ENCODE measurements at regions not wholly inside any gene's neighbourhood (a gene's known extent, or its start where the extent isn't known, plus 50 kb on each side); places are given as distances from the start of the nearest gene placed in this dataset.
"Not testable (repeated sequence)": the region's sequence is repeated elsewhere in the genome, so short reads cannot be mapped to it uniquely, and the experiment has no call there.

- H4K20me1 ChIP-seq (ENCODE audit: control insufficient read depth, insufficient read depth, low read depth, low read length), result no peaks in the 10 kb centered on the region
- H3F3A ChIP-seq (ENCODE audit: control insufficient read depth, insufficient read depth), result no peaks in the 10 kb centered on the region
- no peak for TF ChIP-seq EZH2phosphoT487 (IDR thresholded peaks at IDR 0.05; ENCODE audit: borderline replicate concordance, low read length)
- TF ChIP-seq CTCF (IDR thresholded peaks at IDR 0.05; ENCODE audit: low read depth, low read length, poor library complexity, severe bottlenecking), result no peak
Observed at GRCh38 chr6:144785056-144785455, 499.9 kb downstream of the UTRN start.

GRCh38 chr6:144786825-144787224 lies 501.7 kb downstream of the UTRN start:
- no peak overlapping the region for H3K4me2 ChIP-seq (ENCODE audit: low read length)
- H3K36me3 ChIP-seq (ENCODE audit: control insufficient read depth, low read length), result no peaks in the 10 kb centered on the region
- no peaks in the 10 kb centered on the region for H3K9me2 ChIP-seq (replicated peaks; ENCODE audit: control insufficient read depth, low read length)
- no peaks in the 10 kb centered on the region for H3K9me3 ChIP-seq (ENCODE audit: control insufficient read depth, insufficient read depth, low read length)
- no peak overlapping the region for H3K27ac ChIP-seq (ENCODE audit: low read depth, low read length)
- no peaks in the 10 kb centered on the region for H4K20me1 ChIP-seq (ENCODE audit: control insufficient read depth, insufficient read depth, low read depth, low read length)
- no peaks in the 10 kb centered on the region for H3K79me2 ChIP-seq (ENCODE audit: control insufficient read depth, low read length)
- TF ChIP-seq EZH2phosphoT487 (IDR thresholded peaks at IDR 0.05; ENCODE audit: borderline replicate concordance, low read length) (no peak), CTCF (IDR thresholded peaks at IDR 0.05; ENCODE audit: low read depth, low read length, poor library complexity, severe bottlenecking) (no peak)
- H3K4me1 ChIP-seq (ENCODE audit: control insufficient read depth, low read length), result no peaks in the 10 kb centered on the region
- no peaks in the 10 kb centered on the region for H3F3A ChIP-seq (ENCODE audit: control insufficient read depth, insufficient read depth)
- no peaks in the 10 kb centered on the region for H3K27me3 ChIP-seq (ENCODE audit: control insufficient read depth, low read length)
- no peak overlapping the region for H3K4me3 ChIP-seq (ENCODE audit: low read length)

More at GRCh38 chr6:144785056-144785455, 499.9 kb downstream of the UTRN start:
- no peak overlapping the region for H3K4me3 ChIP-seq (ENCODE audit: low read length)
- no peak overlapping the region for H3K27ac ChIP-seq (ENCODE audit: low read depth, low read length)
- no peaks in the 10 kb centered on the region for H3K9me2 ChIP-seq (replicated peaks; ENCODE audit: control insufficient read depth, low read length)
- no peaks in the 10 kb centered on the region for H3K9me3 ChIP-seq (ENCODE audit: control insufficient read depth, insufficient read depth, low read length)
- no peaks in the 10 kb centered on the region for H3K79me2 ChIP-seq (ENCODE audit: control insufficient read depth, low read length)
- H3K27me3 ChIP-seq (ENCODE audit: control insufficient read depth, low read length), result no peaks in the 10 kb centered on the region
- no peaks in the 10 kb centered on the region for H3K4me1 ChIP-seq (ENCODE audit: control insufficient read depth, low read length)
- H3K4me2 ChIP-seq (ENCODE audit: low read length), result no peak overlapping the region
- no peaks in the 10 kb centered on the region for H3K36me3 ChIP-seq (ENCODE audit: control insufficient read depth, low read length)

GRCh38 chr6:144793744-144794143 lies 508.6 kb downstream of the UTRN start:
- H3K27ac ChIP-seq (ENCODE audit: low read depth, low read length), result no peak overlapping the region
- H3K4me2 ChIP-seq (ENCODE audit: low read length), result no peak overlapping the region
- H3K79me2 ChIP-seq (ENCODE audit: control insufficient read depth, low read length), result no peaks in the 10 kb centered on the region
- H4K20me1 ChIP-seq (ENCODE audit: control insufficient read depth, insufficient read depth, low read depth, low read length), result no peaks in the 10 kb centered on the region
- H3F3A ChIP-seq (ENCODE audit: control insufficient read depth, insufficient read depth), result no peaks in the 10 kb centered on the region
- no peaks in the 10 kb centered on the region for H3K4me1 ChIP-seq (ENCODE audit: control insufficient read depth, low read length)
- H3K9me3 ChIP-seq (ENCODE audit: control insufficient read depth, insufficient read depth, low read length), result no peaks in the 10 kb centered on the region
- no peak overlapping the region for H3K4me3 ChIP-seq (ENCODE audit: low read length)
- no peak for TF ChIP-seq CTCF (IDR thresholded peaks at IDR 0.05; ENCODE audit: low read depth, low read length, poor library complexity, severe bottlenecking)
- TF ChIP-seq EZH2phosphoT487 (IDR thresholded peaks at IDR 0.05; ENCODE audit: borderline replicate concordance, low read length), result no peak
- no peaks in the 10 kb centered on the region for H3K36me3 ChIP-seq (ENCODE audit: control insufficient read depth, low read length)
- no peaks in the 10 kb centered on the region for H3K27me3 ChIP-seq (ENCODE audit: control insufficient read depth, low read length)
- no peaks in the 10 kb centered on the region for H3K9me2 ChIP-seq (replicated peaks; ENCODE audit: control insufficient read depth, low read length)

GRCh38 chr6:144795022-144795421 lies 509.9 kb downstream of the UTRN start:
- H3K4me1 ChIP-seq (ENCODE audit: control insufficient read depth, low read length); H3K36me3 ChIP-seq (ENCODE audit: control insufficient read depth, low read length); H3F3A ChIP-seq (ENCODE audit: control insufficient read depth, insufficient read depth); H3K79me2 ChIP-seq (ENCODE audit: control insufficient read depth, low read length); H4K20me1 ChIP-seq (ENCODE audit: control insufficient read depth, insufficient read depth, low read depth, low read length); H3K4me2 ChIP-seq (ENCODE audit: low read length); H3K9me3 ChIP-seq (ENCODE audit: control insufficient read depth, insufficient read depth, low read length); H3K27ac ChIP-seq (ENCODE audit: low read depth, low read length); H3K27me3 ChIP-seq (ENCODE audit: control insufficient read depth, low read length); H3K9me2 ChIP-seq (replicated peaks; ENCODE audit: control insufficient read depth, low read length); H3K4me3 ChIP-seq (ENCODE audit: low read length): not testable (repeated sequence)
